Choroid plexus epithelial cell (primary cell): ENCODE measurements at regions not wholly inside any gene's neighbourhood (a gene's known extent, or its start where the extent isn't known, plus 50 kb on each side); places are given as distances from the start of the nearest gene placed in this dataset.
A peak's percentile ranks its signal among the peaks of the same experiment; 100 is the strongest.
"Not testable (repeated sequence)": the region's sequence is repeated elsewhere in the genome, so short reads cannot be mapped to it uniquely, and the experiment has no call there.

ENCODE experiments used
- DNase-seq: peaks from one replicate; pipeline ENCODE4 v3.0.0-alpha.2; 2010; ENCODE audit warnings: low read depth
- H3K4me3 ChIP-seq: 2 replicates; pipeline ENCODE4 v1.5.1; 2011; ENCODE audit warnings: low read depth, mild to moderate bottlenecking, control low read depth, low read length, moderate library complexity

- H3K4me3 ChIP-seq, DNase-seq: not testable (repeated sequence)
Measured at GRCh38 chr9:41367301-41367700, 178.2 kb upstream of the ZNG1F start.

- not testable (repeated sequence) for DNase-seq, H3K4me3 ChIP-seq
Measured at GRCh38 chr9:41361790-41362189, 172.7 kb upstream of the ZNG1F start.

- DNase-seq, result peak; percentile 42
Measured at GRCh38 chr9:41359116-41359515, 170.0 kb upstream of the ZNG1F start.

GRCh38 chr9:41358682-41359081 is 169.6 kb upstream of the ZNG1F start:
- H3K4me3 ChIP-seq, result peak overlapping the region; percentile 68

More at GRCh38 chr9:41359116-41359515, 170.0 kb upstream of the ZNG1F start:
- peak overlapping the region; percentile 68 for H3K4me3 ChIP-seq

GRCh38 chr9:41357918-41358404 is 168.8 kb upstream of the ZNG1F start:
- H3K4me3 ChIP-seq, result peak overlapping the region; percentile 68
- not testable (repeated sequence) for DNase-seq

More at GRCh38 chr9:41358682-41359081, 169.6 kb upstream of the ZNG1F start:
- peak; percentile 57 for DNase-seq

- not testable (repeated sequence) for DNase-seq, H3K4me3 ChIP-seq
Measured at GRCh38 chr9:41357350-41357748, 168.2 kb upstream of the ZNG1F start.

DNA sequence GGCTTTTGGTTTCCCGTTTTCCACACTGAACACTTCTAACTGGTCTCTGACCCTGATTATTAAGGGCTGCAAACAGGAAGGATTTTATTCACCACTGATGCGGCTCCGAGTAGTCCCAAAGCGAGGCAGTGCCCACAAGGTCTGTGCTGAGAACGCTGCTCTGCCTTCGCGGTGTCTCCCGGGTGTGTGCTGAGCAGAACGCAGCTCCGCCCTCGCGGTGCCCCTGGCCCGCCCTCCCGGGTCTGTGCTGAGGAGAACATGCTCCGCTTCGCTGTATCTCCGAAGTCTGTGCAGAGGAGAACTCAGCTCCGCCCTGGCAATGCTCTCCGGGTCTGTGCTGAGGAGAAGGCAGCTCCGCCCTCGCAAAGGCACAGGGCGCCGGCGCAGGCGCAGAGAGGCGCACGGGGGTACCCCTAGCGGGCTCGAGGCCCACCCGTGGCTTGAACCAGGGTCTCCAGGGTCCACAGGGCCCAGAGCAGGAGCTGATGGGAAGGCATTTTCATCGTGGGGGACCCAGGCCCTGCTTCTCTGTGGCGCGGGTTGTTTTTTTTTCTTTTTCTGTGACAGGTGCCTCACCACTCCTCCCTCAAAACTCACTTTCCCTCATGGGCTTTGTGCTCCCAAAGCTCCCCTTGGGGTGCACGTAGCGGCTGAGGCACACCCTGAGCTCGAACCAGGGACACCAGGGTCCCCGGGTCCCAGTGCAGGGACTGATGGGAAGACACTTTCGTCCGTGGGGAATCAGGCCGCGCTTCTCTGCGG is 167.7 kb upstream of the ZNG1F start:
- not testable (repeated sequence) for H3K4me3 ChIP-seq
- peak; percentile 85 for DNase-seq

DNA sequence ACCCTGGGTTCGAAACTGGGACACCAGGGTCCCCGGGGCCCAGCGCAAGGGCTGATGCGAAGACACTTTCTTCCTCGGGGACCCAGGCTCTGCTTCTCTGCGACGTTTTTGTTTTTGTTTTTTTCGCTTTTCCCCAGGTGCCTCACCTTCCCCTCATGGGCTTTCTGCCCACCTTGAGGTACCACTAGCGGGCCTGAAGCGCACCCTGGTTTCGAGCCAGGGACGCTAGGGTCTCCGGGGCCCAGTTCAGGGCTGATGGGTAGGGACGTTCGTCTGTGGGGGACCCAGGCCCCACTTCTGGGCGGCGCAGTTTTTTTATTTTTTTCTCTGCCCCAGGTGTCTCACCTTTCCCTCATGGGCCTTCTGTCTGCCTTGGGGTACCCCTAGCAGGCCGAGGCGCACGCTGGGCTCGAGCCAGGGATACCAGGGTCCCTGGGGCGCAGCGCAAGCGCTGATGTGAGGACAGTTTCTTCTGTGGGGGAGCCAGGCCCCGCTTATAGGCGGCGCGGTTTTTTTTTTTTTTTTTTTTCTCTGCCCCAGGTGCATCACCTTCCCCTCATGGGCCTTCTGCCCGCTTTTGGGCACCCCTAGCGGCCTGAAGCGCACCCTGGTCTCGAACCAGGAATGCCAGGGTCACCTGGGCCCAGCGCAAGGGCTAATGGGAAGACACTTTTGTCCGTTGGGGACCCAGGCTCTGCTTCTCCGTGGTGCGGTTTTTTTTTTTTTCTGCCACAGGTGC is 166.8 kb upstream of the ZNG1F start:
- not testable (repeated sequence) for H3K4me3 ChIP-seq, DNase-seq

GRCh38 chr9:41354978-41355377 is 165.9 kb upstream of the ZNG1F start:
- DNase-seq, result not testable (repeated sequence)
- peak overlapping the region; percentile 20 for H3K4me3 ChIP-seq

DNA sequence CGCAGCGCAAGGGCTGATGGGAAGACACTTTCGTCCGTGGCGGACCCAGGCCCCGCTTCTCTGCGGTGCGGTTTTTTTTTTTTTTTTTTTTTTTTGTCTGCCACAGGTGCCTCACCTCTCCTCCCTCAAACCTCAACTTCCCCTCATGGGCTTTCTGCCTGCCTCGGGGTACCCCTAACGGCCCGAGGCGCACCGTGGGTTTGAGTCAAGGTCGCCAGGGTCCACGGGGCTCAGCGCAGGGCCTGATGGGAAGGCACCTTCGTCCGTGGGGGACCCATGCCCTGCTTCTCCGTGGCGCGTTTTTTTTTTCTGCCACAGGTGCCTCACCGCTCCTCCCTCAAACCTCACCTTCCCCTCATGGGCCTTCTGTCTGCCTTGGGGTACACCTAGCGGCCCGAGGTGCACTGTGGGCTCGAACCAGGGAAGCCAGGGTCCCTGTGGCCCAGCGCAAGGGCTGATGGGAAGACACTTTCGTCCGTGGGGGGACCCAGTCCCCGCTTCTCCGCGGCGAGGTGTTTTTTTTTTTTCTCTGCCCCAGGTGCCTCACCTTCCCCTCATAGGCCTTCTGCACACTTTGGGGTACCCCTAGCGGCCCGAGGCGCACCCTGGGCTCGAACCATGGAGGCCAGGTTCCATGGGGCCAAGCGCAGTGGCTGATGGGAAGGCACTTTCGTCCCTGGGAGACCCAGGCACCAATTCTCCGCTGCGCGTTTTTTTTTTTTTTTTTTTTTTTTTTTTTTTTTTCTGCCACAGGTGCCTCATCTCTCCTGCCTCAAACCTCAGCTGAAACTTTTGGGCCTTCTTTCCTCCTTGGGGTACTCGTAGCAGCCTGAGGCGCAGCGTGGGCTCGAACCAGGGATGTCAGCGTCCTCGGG is 165.2 kb upstream of the ZNG1F start:
- H3K4me3 ChIP-seq, result peak overlapping the region; percentile 14
- not testable (repeated sequence) for DNase-seq

DNA sequence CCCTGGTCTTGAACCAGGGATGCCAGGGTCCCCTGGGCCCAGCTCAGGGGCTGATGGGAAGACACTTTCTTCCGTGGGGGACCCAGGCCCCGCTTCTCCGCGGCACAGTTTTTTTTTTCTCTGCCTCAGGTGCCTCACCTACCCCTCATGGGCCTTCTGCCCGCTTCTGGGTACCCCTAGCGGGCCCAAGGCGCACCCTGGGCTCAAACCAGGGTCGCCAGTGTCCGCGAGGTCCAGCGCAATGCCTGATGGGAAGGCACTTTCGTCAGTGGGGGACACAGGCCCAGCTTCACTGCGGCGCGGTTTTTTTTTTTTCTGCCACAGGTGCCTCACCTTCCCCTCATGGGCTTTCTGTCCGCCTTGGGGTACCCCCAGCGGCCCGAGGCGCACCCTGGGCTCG is 163.9 kb upstream of the ZNG1F start:
- H3K4me3 ChIP-seq, DNase-seq: not testable (repeated sequence)

- not testable (repeated sequence) for DNase-seq, H3K4me3 ChIP-seq
Measured at GRCh38 chr9:41352390-41352789, 163.3 kb upstream of the ZNG1F start.

GRCh38 chr9:41347893-41348292 is 158.8 kb upstream of the ZNG1F start:
- not testable (repeated sequence) for DNase-seq

GRCh38 chr9:41332562-41332961 is 143.4 kb upstream of the ZNG1F start:
- H3K4me3 ChIP-seq, DNase-seq: not testable (repeated sequence)

More at GRCh38 chr9:41347893-41348292, 158.8 kb upstream of the ZNG1F start:
- not testable (repeated sequence) for H3K4me3 ChIP-seq

DNA sequence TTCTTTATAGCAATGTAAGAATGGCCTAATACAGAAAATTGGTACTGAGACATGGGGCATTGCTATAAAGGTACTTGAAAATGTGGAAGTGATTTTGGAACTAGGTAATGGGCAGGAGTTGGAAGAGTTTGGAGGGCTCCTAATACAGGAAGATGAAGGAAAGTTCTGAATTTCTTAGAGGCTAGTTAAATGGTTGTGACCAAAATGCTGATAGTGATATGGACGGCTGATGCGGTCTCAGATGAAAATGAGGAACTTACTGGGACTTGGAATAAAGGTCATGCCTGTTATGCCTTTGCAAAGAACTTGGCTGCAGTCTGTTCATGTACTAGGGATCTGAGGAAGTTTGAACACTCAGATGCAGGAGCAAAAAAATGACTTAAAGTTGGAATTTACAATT is 132.2 kb upstream of the ZNG1F start:
- not testable (repeated sequence) for DNase-seq, H3K4me3 ChIP-seq

- DNase-seq, H3K4me3 ChIP-seq: not testable (repeated sequence)
Measured at GRCh38 chr9:41308953-41309352, 119.8 kb upstream of the ZNG1F start.

DNA sequence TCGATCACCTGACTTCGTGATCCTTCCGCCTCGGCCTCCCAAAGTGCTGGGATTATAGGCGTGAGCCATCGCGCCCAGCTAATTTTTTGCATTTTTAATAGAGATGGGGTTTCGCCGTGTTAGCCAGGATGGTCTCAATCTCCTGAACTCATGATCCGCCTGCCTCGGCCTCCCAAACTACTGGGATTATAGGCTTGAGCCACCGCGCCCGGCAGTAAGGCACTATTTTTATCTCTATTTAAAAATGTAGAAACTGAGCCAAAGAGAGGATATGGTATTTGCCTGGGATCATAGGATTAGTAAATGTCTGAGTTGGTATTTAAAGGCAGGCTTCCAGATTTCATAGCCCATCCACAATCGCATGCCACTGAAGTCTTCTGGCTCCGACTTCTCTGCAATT is 96.6 kb upstream of the ZNG1F start:
- not testable (repeated sequence) for DNase-seq, H3K4me3 ChIP-seq

- DNase-seq, H3K4me3 ChIP-seq: not testable (repeated sequence)
Measured at GRCh38 chr9:41280299-41281238, 91.5 kb upstream of the ZNG1F start.
